H1 (cell line): ENCODE measurements at regions not wholly inside any gene's neighbourhood (a gene's known extent, or its start where the extent isn't known, plus 50 kb on each side); places are given as distances from the start of the nearest gene placed in this dataset.

Experiments
- CTCF ChIA-PET: fragments of 300-600 bp; sonication (Branson Sonifier 250); formaldehyde crosslinking; loops from one replicate; lab custom pipeline; 2021; ENCODE audit not compliant: partially characterized antibody; lab: Charles Lee
- POLR2A ChIA-PET: fragments of 300-600 bp; sonication (Branson Sonifier 250); formaldehyde crosslinking; loops from one replicate; lab custom pipeline; 2021; ENCODE audit warnings: inconsistent platforms; ENCODE audit not compliant: partially characterized antibody; lab: Charles Lee
- DNase-seq, 2 experiments: peaks; one replicate each; pipeline versions ENCODE4 v3.0.0 to v3.0.0-alpha.2; 2010 to 2022; ENCODE audit warnings: low spot score in 2 of 2, low read depth in 1 of 2, mixed read lengths in 1 of 2
- FAIRE-seq: peaks from 2 replicates; lab custom pipeline; 2011; peaks lifted over from hg19 to GRCh38; lab: Jason Lieb, UNC
- H2AFZ ChIP-seq: 2 replicates; pipeline ENCODE4 v1.8.1; 2012; ENCODE audit warnings: low read length, inconsistent platforms
- H2AK5ac ChIP-seq: 2 replicates; pipeline ENCODE4 v1.6.1; 2013; ENCODE audit warnings: low read depth, low read length
- H2BK120ac ChIP-seq: replicated peaks from 2 replicates; pipeline ENCODE3; 2013; ENCODE audit warnings: low read depth, low read length, inconsistent platforms
- H2BK12ac ChIP-seq: 2 replicates; pipeline ENCODE4 v1.6.1; 2013; ENCODE audit warnings: low read depth, low read length
- H2BK15ac ChIP-seq: 2 replicates; pipeline ENCODE4 v1.6.1; 2013; ENCODE audit warnings: low read length
- H2BK20ac ChIP-seq: 2 replicates; pipeline ENCODE4 v1.6.1; 2013; ENCODE audit warnings: low read length
- H2BK5ac ChIP-seq: 2 replicates; pipeline ENCODE4 v1.6.1; 2013; ENCODE audit warnings: low read depth, low read length
- H3K14ac ChIP-seq: 2 replicates; pipeline ENCODE4 v1.6.1; 2013; ENCODE audit warnings: inconsistent platforms; ENCODE audit not compliant: insufficient read length
- H3K18ac ChIP-seq: 2 replicates; pipeline ENCODE4 v1.6.1; 2013; ENCODE audit warnings: low read length; ENCODE audit errors: extremely low read depth
- H3K23ac ChIP-seq: 2 replicates; pipeline ENCODE4 v1.6.1; 2013; ENCODE audit warnings: inconsistent platforms; ENCODE audit not compliant: insufficient read length
- H3K23me2 ChIP-seq: 2 replicates; pipeline ENCODE4 v1.6.1; 2013; ENCODE audit warnings: low read depth, low read length
- H3K27ac ChIP-seq: 2 replicates; pipeline ENCODE4 v1.6.1; 2011; ENCODE audit warnings: low read depth, low read length, inconsistent platforms
- H3K27me3 ChIP-seq, 4 experiments: replicated peaks in 1 of 4; 1 replicate in 1 of 4; 2 replicates in 3 of 4; pipeline versions ENCODE4 v1.6.1 to v1.8.1; 2011 to 2013; ENCODE audit warnings: low read length in 3 of 4, mild to moderate bottlenecking in 3 of 4, inconsistent platforms in 2 of 4, mixed read lengths in 2 of 4, moderate library complexity in 1 of 4; ENCODE audit not compliant: control insufficient read depth in 3 of 4, insufficient read depth in 3 of 4; ENCODE audit errors: extremely low read depth in 1 of 4
- H3K36me3 ChIP-seq, 4 experiments: 2 replicates each; pipeline versions ENCODE4 v1.6.1 to v1.8.1; 2011 to 2013; ENCODE audit warnings: mild to moderate bottlenecking in 4 of 4, low read length in 3 of 4, moderate library complexity in 2 of 4, control low read depth in 1 of 4, inconsistent platforms in 1 of 4; ENCODE audit not compliant: insufficient read depth in 4 of 4, control insufficient read depth in 2 of 4
- H3K4ac ChIP-seq: replicated peaks from 2 replicates; pipeline ENCODE3; 2013; ENCODE audit warnings: low read length, low read depth, mixed read lengths, inconsistent platforms; ENCODE audit not compliant: insufficient read length
- H3K4me1 ChIP-seq, 4 experiments: replicated peaks in 1 of 4; 1 replicate in 1 of 4; 2 replicates in 3 of 4; pipeline versions ENCODE4 v1.6.1 to v1.8.1; 2011 to 2013; ENCODE audit warnings: low read length in 3 of 4, inconsistent platforms in 2 of 4, mixed read lengths in 1 of 4; ENCODE audit not compliant: insufficient read depth in 4 of 4, control insufficient read depth in 3 of 4
- H3K4me2 ChIP-seq, 2 experiments: 2 replicates each; pipeline versions ENCODE4 v1.6.1 to v1.8.1; 2011 to 2013; ENCODE audit warnings: low read depth in 2 of 2, low read length in 2 of 2, control low read depth in 1 of 2, inconsistent platforms in 1 of 2, mild to moderate bottlenecking in 1 of 2; ENCODE audit not compliant: insufficient read depth in 1 of 2
- H3K4me3 ChIP-seq, 4 experiments: fragments of 200-600, 300-600 bp in 1 of 4; sonication (generic), shearing (Covaris generic), sonication (Bioruptor Twin) in 1 of 4; 2 replicates each; pipeline versions ENCODE4 v1.5.1 to v1.8.1; 2011 to 2016; ENCODE audit warnings: low read length in 4 of 4, low read depth in 3 of 4, control low read depth in 2 of 4, inconsistent platforms in 2 of 4, mild to moderate bottlenecking in 2 of 4, mixed read lengths in 1 of 4, moderate library complexity in 1 of 4; ENCODE audit not compliant: insufficient read depth in 2 of 4; ENCODE audit errors: extremely low read depth in 1 of 4
- H3K56ac ChIP-seq: replicated peaks from 2 replicates; pipeline ENCODE3; 2013; ENCODE audit warnings: low read depth, mild to moderate bottlenecking, mixed read lengths, low read length, inconsistent platforms; ENCODE audit not compliant: insufficient read length
- H3K79me1 ChIP-seq: 2 replicates; pipeline ENCODE4 v1.6.1; 2013; ENCODE audit warnings: low read depth, low read length, control low read depth
- H3K79me2 ChIP-seq, 2 experiments: 2 replicates each; pipeline versions ENCODE4 v1.6.1 to v1.8.1; 2012 to 2013; ENCODE audit warnings: low read length in 2 of 2, mild to moderate bottlenecking in 2 of 2, inconsistent platforms in 1 of 2; ENCODE audit not compliant: insufficient read depth in 2 of 2, control insufficient read depth in 1 of 2
- H3K9ac ChIP-seq, 4 experiments: replicated peaks in 1 of 4; 1 replicate in 1 of 4; 2 replicates in 3 of 4; pipeline versions ENCODE4 v1.6.1 to v1.8.1; 2011 to 2013; ENCODE audit warnings: low read depth in 3 of 4, low read length in 3 of 4, control low read depth in 2 of 4, mild to moderate bottlenecking in 2 of 4, moderate library complexity in 2 of 4, inconsistent platforms in 1 of 4; ENCODE audit errors: extremely low read depth in 1 of 4
- H3K9me3 ChIP-seq, 2 experiments: 2 replicates each; pipeline versions ENCODE4 v1.6.1 to v1.8.1; 2012 to 2013; ENCODE audit warnings: mild to moderate bottlenecking in 2 of 2, moderate library complexity in 2 of 2, control low read depth in 1 of 2, inconsistent platforms in 1 of 2, low read depth in 1 of 2, low read length in 1 of 2, mixed read lengths in 1 of 2; ENCODE audit not compliant: insufficient read depth in 2 of 2
- H4K20me1 ChIP-seq, 2 experiments: replicated peaks in 1 of 2; 2 replicates each; pipeline versions ENCODE3 to v1.8.1; 2011 to 2013; ENCODE audit warnings: inconsistent platforms in 2 of 2, low read length in 2 of 2, mild to moderate bottlenecking in 1 of 2; ENCODE audit not compliant: insufficient read depth in 2 of 2, control insufficient read depth in 1 of 2
- H4K5ac ChIP-seq: 2 replicates; pipeline ENCODE4 v1.6.1; 2013; ENCODE audit warnings: low read length, low read depth, mixed read lengths, inconsistent platforms; ENCODE audit not compliant: insufficient read length
- H4K8ac ChIP-seq: 2 replicates; pipeline ENCODE4 v1.8.0; 2013; ENCODE audit warnings: mild to moderate bottlenecking, moderate library complexity, low read length, inconsistent platforms; ENCODE audit not compliant: insufficient read depth; ENCODE audit errors: extremely low read depth
- H4K91ac ChIP-seq: replicated peaks from 2 replicates; pipeline ENCODE3; 2013; ENCODE audit warnings: low read length, mixed read lengths, inconsistent platforms; ENCODE audit not compliant: insufficient read length
- CBX5 ChIP-seq: fragments of 300-800, 300-1000 bp; sonication (generic); IDR thresholded peaks from 2 replicates; pipeline ENCODE4 v1.7.1; 2016; ENCODE audit warnings: antibody characterized with exemption, low read length, low read depth
- KDM4A ChIP-seq: IDR thresholded peaks from one replicate; pipeline ENCODE4 v1.7.1; 2012; ENCODE audit warnings: low read depth, mild to moderate bottlenecking, moderate library complexity, low read length, inconsistent platforms; ENCODE audit not compliant: severe bottlenecking
- RNF2 ChIP-seq: fragments of 200-900, 300-1000 bp; sonication (generic); IDR thresholded peaks from 2 replicates; pipeline ENCODE4 v1.7.1; 2016; ENCODE audit warnings: borderline replicate concordance, low read depth, mild to moderate bottlenecking, antibody characterized with exemption, low read length; ENCODE audit not compliant: poor library complexity, severe bottlenecking; ENCODE audit errors: missing control alignments
- TCF12 ChIP-seq: IDR thresholded peaks from 2 replicates; pipeline ENCODE4 v1.6.1; 2011; ENCODE audit warnings: low read depth, mild to moderate bottlenecking, low read length
- TEAD4 ChIP-seq: IDR thresholded peaks from 2 replicates; pipeline ENCODE4 v1.6.1; 2012; ENCODE audit warnings: low read depth, low read length, inconsistent platforms, mixed read lengths
- WGBS, 2 experiments: shearing (Covaris generic) in 1 of 2; methylation state at CpG; one replicate each; pipeline versions ENCODE4 v1.1.6 to v1.1.7; 2013 to 2015; ENCODE audit warnings: low lambda C conversion rate in 2 of 2, mixed read lengths in 2 of 2, inconsistent platforms in 1 of 2, low coverage in 1 of 2, missing lambda C conversion rate in 1 of 2; ENCODE audit not compliant: insufficient replicate concordance in 2 of 2, insufficient coverage in 1 of 2, insufficient read length in 1 of 2; ENCODE audit errors: extremely low coverage in 1 of 2, missing lambda C conversion rate in 1 of 2; 5-methylcytosine and 5-hydroxymethylcytosine counted together

DNA sequence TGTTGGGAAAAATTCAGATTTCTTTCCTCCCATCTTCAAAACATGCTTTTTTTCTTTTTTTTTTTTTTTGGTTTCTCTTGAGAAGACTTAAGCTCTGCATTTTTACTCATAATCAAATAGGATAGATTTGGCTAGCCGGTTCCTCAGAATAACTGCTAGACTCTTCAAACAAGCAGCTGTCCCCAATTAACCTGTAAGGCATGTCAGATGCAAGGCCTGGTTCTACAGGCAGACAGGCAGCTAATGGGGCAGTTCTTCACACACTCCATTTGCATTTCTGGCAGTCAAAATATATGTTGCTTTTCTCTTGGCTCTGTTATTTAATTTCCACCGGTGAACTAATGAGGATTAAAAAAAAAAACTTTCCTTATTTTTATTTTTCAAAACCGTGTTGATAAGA is 228.0 kb upstream of the ATP2B1 start:
- H2BK5ac ChIP-seq = no peak overlapping the region
- no peak overlapping the region for H3K56ac ChIP-seq
- no peaks in the 10 kb centered on the region for H3K79me2 ChIP-seq
- H2BK120ac ChIP-seq = no peak overlapping the region
- peaks cover 0 to 8% (median 5%) of the 10 kb centered on the region in 4 experiments; a peak in 3 of 7 replicates for H3K4me1 ChIP-seq
- H2AK5ac ChIP-seq = no peak overlapping the region
- no peak overlapping the region for H3K14ac ChIP-seq
- H3K23ac ChIP-seq = no peak overlapping the region
- no peaks in the 10 kb centered on the region for H3K36me3 ChIP-seq
- no peaks in the 10 kb centered on the region for H4K20me1 ChIP-seq
- FAIRE-seq (no peak), DNase-seq (no peak)
- no peak overlapping the region for H3K18ac ChIP-seq
- no peak overlapping the region for H3K4me3 ChIP-seq
- H4K8ac ChIP-seq = no peak overlapping the region
- no peaks in the 10 kb centered on the region for H3K9me3 ChIP-seq
- POLR2A ChIA-PET = no interaction called here
- TF ChIP-seq RNF2 (no peak), KDM4A (no peak), TEAD4 (no peak), CBX5 (no peak), TCF12 (no peak)
- 92% methylated on average over 3 of the region's 3 CpGs; no CpG with 5 or more reads in 1 of the 2 experiments for WGBS, 2 experiments
- no peak overlapping the region for H3K4ac ChIP-seq
- H2BK12ac ChIP-seq = no peak overlapping the region
- CTCF ChIA-PET = interaction anchor here (0.6 to 1.0 kb wide), 3 partner anchors 43 to 1777 kb away, joined by 3 read pairs; no protein-coding TSS in a partner anchor
- no peak overlapping the region for H4K91ac ChIP-seq
- no peak overlapping the region for H3K27ac ChIP-seq
- H2AFZ ChIP-seq = no peak overlapping the region
- H3K27me3 ChIP-seq = peaks cover 0 to 1% (median 0%) of the 10 kb centered on the region in 4 experiments; a peak in 1 of 7 replicates
- H3K79me1 ChIP-seq = no peaks in the 10 kb centered on the region
- no peak overlapping the region for H2BK20ac ChIP-seq
- no peak overlapping the region for H3K9ac ChIP-seq
- H2BK15ac ChIP-seq = no peak overlapping the region
- H3K4me2 ChIP-seq = no peak overlapping the region
- H4K5ac ChIP-seq = no peak overlapping the region
- no peaks in the 10 kb centered on the region for H3K23me2 ChIP-seq
